HG02588 (cell line): ENCODE measurements at regions not wholly inside any gene's neighbourhood (a gene's known extent, or its start where the extent isn't known, plus 50 kb on each side); places are given as distances from the start of the nearest gene placed in this dataset.

Experiments used
- ATAC-seq: cut with Tn5 transposase; IDR thresholded peaks from one replicate; pipeline ENCODE4 v1.9.1; 2021; ENCODE audit warnings: mild to moderate bottlenecking, moderate library complexity; ENCODE audit not compliant: unreplicated experiment

- ATAC-seq, result no peak
Observed at GRCh38 chr1:224504297-224505041, 69.9 kb upstream of the WDR26 start.

- ATAC-seq, result no peak
Observed at GRCh38 chr1:224505454-224506093, 71.0 kb upstream of the WDR26 start.

- no peak for ATAC-seq
Observed at GRCh38 chr1:224506141-224506814, 71.7 kb upstream of the WDR26 start.

GRCh38 chr1:224507771-224508523 lies 73.3 kb upstream of the WDR26 start:
- no peak for ATAC-seq

GRCh38 chr1:224509907-224510306 lies 75.3 kb upstream of the WDR26 start:
- no peak for ATAC-seq

- no peak for ATAC-seq
Observed at GRCh38 chr1:224510880-224511645, 76.5 kb upstream of the WDR26 start.

GRCh38 chr1:224512600-224513151 lies 78.1 kb upstream of the WDR26 start:
- ATAC-seq, result no peak

GRCh38 chr1:224513383-224513782 lies 78.8 kb upstream of the WDR26 start:
- ATAC-seq, result no peak

- ATAC-seq, result peak; percentile 96
Observed at GRCh38 chr1:224513787-224514209, 79.2 kb upstream of the WDR26 start.

- no peak for ATAC-seq
Observed at GRCh38 chr1:224517171-224517570, 82.6 kb upstream of the WDR26 start.

GRCh38 chr1:224518528-224518927 lies 83.9 kb upstream of the WDR26 start:
- no peak for ATAC-seq

GRCh38 chr1:224519874-224520273 lies 85.3 kb upstream of the WDR26 start:
- no peak for ATAC-seq

GRCh38 chr1:224520808-224521207 lies 86.2 kb upstream of the WDR26 start:
- ATAC-seq, result no peak

GRCh38 chr1:224521904-224522734 lies 87.5 kb upstream of the WDR26 start:
- no peak for ATAC-seq

GRCh38 chr1:224523676-224524075 lies 89.1 kb upstream of the WDR26 start:
- ATAC-seq, result no peak

GRCh38 chr1:224524679-224525078 lies 90.1 kb upstream of the WDR26 start:
- no peak for ATAC-seq

GRCh38 chr1:224525411-224526040 lies 90.6 kb upstream of the CNIH3 start:
- no peak for ATAC-seq

GRCh38 chr1:224526771-224527170 lies 89.3 kb upstream of the CNIH3 start:
- no peak for ATAC-seq

GRCh38 chr1:224528900-224529299 lies 87.2 kb upstream of the CNIH3 start:
- no peak for ATAC-seq
